GM18951 (cell line): ENCODE measurements at regions not wholly inside any gene's neighbourhood (a gene's known extent, or its start where the extent isn't known, plus 50 kb on each side); places are given as distances from the start of the nearest gene placed in this dataset.

Source experiments
- POLR2A ChIP-seq: IDR thresholded peaks from 4 replicates; pipeline ENCODE4 v1.6.1; 2011; ENCODE audit warnings: mild to moderate bottlenecking; ENCODE audit not compliant: insufficient read length, insufficient read depth; ENCODE audit errors: extremely low read depth
- in situ Hi-C: fragments of 300-500 bp; cut with MboI; formaldehyde crosslinking; loops from one replicate; pipeline ENCODE4 v1.12.0; 2022; ENCODE audit warnings: low sequenced_read_pairs, mixed read lengths, inconsistent platforms; ENCODE audit not compliant: unreplicated experiment

DNA sequence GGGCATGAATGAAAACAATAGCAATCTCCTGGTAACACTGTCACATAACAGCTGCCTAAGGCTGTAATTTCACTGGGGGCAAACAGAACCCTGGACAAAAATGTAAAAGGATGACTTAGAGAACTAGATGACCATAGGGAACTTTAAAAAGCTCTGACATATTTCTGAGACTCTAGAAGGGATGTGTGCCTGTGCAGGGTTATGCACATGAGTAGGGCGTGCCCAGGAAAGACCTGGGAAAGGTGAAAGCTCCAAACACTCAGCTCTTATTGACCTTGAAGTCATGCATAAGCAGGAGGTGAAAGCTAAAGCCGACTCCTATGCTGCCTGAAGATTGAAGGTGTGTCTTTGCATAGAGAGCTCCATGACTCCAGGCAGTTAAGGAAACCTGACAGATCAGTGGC, 118.4 kb upstream of the BTBD3 start:
- no peak for TF ChIP-seq POLR2A
- in situ Hi-C loops = no loop called here

DNA sequence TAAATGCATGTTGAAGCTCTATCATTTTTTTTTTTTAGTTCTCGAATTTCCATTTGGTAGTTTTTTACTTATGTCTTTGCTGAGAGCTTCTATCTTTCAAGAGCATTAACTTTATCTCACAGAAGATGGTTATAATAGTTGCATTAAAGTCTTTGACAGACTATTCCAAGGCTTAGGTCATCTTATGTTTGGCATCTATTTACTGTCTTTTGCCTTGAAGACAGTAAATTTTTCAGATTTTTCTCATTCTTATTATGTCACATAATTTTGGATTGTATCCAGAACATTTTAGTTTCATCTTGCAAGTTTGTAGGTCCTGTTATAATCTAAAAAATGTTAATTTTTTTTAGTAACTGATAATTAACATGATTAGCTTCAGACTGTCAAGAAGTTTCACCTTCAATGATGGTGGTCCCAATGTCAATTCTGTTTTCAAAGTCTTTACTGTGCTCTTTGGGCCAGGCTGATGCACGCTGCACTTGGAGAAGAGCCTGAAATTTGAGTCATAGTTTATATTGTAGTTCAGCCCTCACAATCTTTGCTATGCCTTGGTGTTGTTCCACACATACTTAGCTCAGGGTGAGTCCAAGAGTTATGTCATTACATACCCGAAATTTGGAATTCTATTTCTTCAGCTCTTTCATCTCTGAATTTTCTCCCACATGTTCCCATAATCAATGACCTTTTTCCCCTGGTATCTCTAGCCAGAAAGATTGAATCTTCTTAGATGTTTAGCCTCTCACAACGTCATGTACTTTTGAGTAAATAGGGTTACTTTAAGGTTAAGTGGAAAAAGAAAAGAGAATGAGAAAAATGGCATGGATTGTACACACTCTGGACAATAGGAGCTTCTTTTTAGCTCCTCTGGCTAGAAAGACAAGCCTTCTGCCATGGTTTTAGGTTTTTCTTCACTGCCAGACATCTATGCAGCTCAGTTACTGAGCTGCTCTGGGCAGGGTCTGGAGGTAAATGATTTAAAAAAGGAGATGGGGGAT, 110.3 kb upstream of the BTBD3 start:
- TF ChIP-seq POLR2A = no peak
- in situ Hi-C loops = no loop called here

DNA sequence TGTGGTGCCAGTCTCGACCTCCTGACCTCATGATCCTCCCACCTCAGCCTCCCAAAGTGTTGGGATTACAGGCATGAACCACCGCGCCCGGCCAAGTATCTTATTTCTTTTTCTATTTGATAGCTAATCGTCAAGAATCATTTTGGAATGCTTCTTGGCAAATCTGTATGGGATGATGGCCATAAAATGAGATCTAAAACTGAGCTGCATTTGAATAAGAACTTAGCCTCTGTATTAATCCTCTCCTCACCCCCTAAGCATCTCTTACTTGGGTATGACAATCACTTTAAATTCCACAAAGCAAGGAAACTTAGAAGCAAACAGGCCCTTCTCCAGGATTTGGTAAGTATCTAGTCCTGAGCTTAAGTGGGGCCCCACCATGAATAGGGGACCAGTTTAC, 108.9 kb upstream of the BTBD3 start:
- TF ChIP-seq POLR2A = no peak
- in situ Hi-C loops = no loop called here

DNA sequence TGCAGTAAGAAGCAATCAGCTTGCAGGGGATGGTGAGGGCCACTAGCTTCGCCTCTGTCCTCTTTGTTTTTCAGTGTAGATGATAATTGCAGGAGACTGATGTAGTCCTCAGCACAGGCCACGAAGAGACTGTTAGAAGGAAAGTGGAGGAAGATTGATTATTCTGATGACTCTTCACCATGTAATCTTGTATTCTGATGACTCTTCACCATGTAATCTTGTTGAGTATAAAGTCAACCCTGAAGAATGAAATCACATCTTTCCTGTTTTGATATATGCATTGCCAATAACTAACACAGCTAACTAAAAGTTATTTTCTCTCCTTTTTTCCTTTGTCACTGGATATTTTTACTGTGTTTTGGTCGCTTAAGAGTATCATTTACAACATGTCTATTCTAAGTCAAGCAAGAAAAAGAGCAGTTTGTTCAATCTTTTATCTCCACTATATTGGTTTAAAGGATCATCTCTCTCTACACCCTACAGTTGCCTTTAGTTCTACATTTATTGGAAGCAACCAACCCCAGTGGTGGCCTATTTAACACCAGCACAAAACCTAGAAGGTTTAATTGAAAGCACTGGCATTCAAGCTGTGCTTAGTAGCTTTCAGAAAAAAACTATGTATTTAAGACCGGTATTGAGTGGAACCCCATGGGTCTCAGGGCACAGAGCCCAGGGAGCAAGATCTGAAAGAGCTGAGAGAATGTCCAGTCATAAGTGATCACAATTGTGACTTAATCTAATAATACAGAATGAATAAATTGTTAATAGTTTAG, 107.2 kb upstream of the BTBD3 start:
- in situ Hi-C loops = no loop called here
- TF ChIP-seq POLR2A = no peak

DNA sequence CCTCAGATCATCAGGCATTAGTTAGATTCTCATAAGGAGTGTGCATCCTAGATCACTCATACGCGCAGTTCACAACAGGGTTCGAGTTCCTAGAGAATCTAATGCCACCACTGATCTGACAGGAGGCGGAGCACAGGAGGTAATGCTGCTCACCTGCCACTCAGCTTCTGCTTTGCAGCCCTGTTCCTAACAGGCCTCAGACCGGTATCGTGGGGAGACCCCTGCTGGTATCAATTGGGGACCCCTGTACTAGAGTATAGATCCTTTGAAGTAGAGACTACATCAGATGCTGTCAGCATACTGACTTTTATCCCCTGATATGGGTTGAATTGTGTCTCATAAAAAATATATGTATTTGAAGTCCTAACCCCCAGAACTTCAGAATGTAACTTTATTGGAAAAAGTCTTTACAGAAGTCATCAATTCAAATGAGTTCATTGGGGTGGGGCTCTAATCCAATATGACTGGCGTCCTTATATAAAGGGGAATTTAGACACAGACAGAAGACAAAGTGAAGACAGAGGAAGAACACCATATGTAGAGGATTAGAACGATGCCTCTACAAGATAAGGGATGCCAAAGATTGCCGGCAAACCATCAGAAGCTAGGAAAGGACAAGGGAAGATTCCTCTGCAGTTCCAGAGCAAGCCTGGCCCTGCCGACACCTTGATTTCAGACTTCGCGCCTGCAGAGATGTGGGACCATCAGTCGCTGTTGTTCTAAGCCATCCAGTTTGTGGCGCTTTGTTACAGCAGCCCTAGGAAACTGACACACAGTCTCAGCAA, 104.4 kb upstream of the BTBD3 start:
- in situ Hi-C loops = no loop called here
- TF ChIP-seq POLR2A = no peak

DNA sequence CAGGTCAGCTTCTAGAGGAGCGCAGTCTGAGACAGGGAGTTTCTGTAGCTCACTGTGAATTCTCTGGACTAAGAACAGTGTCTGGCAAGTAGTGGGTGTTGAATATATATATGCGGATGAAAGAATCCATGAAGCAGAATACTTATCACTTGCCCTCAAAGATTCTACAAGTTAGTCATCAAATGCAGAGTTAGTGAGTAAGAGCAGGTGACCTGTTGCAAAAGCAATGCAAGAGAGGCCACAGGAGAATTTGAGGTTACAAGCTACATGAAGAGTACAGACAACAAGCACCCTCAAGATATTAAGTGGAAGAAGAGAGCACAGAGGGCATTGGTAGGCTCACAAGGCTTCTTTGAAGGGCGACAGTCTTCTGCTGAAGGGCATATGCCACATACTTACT, 103.4 kb upstream of the BTBD3 start:
- TF ChIP-seq POLR2A = no peak
- in situ Hi-C loops = no loop called here

DNA sequence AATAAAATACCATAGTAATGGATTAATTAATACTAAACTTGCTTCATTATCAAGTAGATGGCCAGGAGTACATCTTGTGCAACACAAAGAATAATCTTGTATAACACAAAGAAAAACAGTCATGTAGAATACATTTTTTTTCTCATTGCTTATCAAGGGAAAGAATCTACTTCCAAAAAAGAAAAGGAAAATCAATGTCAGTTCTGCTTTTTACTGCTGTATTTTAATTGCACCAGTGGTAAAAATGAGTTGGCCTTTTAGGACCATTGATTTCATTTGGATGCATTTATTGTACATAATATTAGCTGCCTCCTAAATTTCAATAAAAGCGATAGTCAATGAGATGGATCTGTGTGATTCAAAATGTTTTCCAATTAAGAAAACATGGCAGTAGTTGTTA, 96.9 kb upstream of the BTBD3 start:
- in situ Hi-C loops = no loop called here
- TF ChIP-seq POLR2A = no peak

DNA sequence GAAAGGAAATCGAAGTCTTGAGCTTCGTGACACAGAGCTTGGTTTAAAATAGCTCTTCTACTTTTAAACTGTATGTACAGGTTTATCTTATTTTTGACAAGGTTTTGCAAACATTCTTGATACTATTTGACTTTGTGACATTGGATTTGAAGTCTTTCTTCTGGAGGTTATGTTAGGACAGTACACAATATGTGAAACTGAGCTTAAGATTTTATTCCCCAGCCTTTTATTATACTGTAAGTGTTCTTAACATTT, 95.2 kb upstream of the BTBD3 start:
- in situ Hi-C loops = no loop called here
- TF ChIP-seq POLR2A = no peak

DNA sequence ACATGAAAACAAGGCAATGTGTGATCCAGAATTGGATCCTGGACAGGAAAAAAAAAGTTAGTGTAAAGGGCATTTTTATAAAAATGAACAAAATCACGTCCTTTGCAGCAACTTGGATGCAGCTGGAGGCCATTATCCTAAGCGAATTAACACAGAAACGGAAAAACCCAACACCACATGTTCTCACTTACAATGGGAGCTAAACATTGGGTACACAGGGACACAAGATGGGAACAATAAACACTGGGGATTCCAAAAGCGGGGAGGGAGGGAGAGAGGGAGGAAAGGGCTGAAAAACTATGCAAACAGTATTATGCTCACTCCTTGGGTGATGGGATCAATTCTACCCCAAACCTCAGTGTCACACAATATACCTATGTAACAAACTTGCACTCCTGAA, 91.4 kb upstream of the BTBD3 start:
- in situ Hi-C loops = no loop called here

DNA sequence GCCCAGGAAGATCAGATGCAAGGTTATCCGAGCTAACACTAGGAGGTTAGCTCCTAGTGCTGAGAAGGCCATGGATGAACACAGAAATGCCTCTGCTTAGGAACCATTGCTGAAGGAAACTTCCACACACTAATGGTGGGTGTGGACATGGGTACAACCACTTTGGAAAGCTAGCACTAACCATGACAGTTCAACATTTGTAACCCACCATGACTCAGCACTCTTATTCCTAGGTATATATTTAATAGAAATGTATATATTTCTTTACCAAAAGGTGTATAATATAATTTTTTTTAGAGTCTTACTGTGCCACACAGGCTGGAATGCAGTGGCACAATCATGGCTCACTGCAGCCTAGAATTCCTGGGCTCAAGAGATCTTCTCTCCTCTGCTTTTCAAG, 85.3 kb upstream of the BTBD3 start:
- in situ Hi-C loops = no loop called here
- TF ChIP-seq POLR2A = no peak

More for the DNA sequence above, 91.4 kb upstream of the BTBD3 start:
- TF ChIP-seq POLR2A = no peak

DNA sequence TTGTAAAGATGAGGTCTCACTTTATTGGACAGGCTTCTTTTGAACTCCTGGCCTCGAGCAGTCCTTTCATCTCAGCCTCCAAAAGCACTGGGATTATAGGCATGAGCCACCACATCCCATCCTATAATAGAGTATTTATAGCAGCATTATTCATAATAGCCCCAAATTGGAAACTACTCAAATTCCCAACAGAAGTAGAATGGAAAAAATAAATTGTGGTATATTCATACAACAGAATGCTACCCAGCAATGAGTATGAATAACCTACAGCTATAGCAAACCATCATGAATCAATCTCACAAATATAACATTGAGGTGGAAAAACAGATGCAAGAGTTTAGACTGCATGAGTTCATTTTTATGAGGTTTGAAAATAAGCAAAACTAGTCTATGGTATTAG, 84.8 kb upstream of the BTBD3 start:
- in situ Hi-C loops = no loop called here
- no peak for TF ChIP-seq POLR2A

DNA sequence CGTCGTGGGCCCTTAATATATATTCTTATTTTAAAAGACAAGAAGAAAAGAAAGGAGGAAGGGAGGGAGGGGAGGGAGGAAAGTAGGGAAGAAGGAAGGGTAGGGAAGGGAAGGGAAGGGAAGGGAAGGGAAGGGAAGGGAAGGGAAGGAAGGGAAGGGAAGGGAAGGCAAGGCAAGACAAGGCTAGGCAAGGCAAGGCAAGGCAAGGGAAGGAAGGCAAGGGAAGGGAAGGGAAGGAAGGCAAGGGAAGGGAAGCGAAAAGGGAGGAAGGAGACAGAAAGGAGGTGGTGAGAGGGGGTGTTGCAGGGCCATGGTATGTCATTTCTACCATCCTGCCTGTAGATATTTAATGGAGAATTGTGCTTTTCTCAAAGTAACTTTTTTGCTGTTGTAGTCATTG, 83.9 kb upstream of the BTBD3 start:
- TF ChIP-seq POLR2A = no peak
- in situ Hi-C loops = no loop called here

DNA sequence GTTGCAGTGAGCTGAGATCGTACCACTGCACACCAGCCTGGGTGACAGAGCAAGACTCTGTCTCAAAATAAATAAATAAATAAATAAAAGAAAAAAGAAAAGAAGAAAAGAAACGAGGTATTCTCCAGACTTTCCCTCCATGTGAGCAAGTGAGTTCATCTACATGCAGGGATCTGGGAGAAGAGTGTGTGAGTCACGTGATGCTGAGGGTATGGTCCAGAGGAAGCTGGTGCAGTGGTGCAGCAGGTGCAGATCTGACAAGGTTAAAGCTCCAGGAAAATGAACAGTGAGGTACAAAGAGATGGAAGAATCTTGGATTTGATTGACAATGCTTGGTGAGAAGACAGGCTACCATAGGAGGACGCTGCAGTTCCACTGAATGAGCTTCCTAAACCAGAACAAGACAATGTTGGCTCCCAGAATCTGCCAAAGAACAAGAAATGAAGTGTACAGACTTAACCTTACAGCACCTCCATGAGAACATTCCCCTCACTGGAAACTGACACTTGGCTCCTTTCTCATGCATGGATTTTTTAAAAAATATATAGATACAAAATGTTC, 79.5 kb upstream of the BTBD3 start:
- in situ Hi-C loops = no loop called here
- TF ChIP-seq POLR2A = no peak
